Upper lobe of left lung (tissue), 4 donors: ENCODE measurements at regions not wholly inside any gene's neighbourhood (a gene's known extent, or its start where the extent isn't known, plus 50 kb on each side); places are given as distances from the start of the nearest gene placed in this dataset.

Experiments
- EP300 ChIP-seq, 4 donors: sonication (generic); formaldehyde crosslinking; IDR thresholded peaks; one replicate each; pipeline ENCODE4 v1.5.1; 2017; ENCODE audit warnings: antibody characterized with exemption in 4 of 4, control low read depth in 2 of 4
- POLR2AphosphoS5 ChIP-seq, 2 donors: sonication (generic); formaldehyde crosslinking; IDR thresholded peaks; one replicate each; pipeline ENCODE4 v1.5.1; 2017; ENCODE audit warnings: antibody characterized with exemption in 2 of 2
- TF ChIP-seq, protein P1 (sequence below), 6 experiments: fragments of 450-650 bp in 4 of 6; fragments of 200-600 bp in 2 of 6; sonication (generic) in 2 of 6; IDR thresholded peaks; one replicate each; pipeline ENCODE4 v1.5.1; 2016 to 2019; ENCODE audit warnings: antibody characterized with exemption in 6 of 6

DNA sequence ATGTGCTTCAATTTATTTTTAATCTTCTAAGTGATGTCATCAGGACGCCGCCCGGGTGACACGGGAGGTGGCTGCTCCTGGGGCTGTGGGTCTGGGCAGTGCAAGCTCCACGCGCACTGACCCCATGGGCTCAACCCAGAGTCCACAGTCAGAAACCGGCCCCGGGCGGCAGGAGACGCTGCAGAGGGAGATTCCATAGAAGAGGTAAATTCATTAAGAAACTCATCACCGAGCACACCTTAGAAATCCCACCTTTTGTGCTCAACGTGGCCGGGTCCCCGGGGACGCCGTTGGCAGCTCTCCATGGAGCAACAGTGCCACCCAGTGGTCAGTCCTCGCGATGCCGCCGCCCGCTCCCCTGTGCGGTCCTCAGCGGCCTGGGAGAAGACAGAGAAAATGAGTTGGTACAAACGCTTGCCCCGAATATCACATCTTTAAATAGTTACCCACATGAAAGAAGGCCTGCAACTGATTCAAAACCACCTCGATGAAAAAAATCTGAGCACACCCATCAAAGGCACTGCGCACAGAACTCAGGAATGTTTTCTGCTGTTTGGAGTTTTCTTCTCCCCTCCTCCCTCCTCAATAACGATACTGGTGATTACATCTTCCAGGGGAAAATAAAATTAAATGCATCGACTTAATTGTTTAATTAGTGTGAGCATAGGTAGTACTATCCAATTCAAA, 92.6 kb downstream of the CMPK2 start:
- TF ChIP-seq POLR2AphosphoS5 (IDR thresholded peaks at IDR 0.05) (no peak), EP300 (IDR thresholded peaks at IDR 0.05) (no peak)
- TF ChIP-seq, protein P1, sequence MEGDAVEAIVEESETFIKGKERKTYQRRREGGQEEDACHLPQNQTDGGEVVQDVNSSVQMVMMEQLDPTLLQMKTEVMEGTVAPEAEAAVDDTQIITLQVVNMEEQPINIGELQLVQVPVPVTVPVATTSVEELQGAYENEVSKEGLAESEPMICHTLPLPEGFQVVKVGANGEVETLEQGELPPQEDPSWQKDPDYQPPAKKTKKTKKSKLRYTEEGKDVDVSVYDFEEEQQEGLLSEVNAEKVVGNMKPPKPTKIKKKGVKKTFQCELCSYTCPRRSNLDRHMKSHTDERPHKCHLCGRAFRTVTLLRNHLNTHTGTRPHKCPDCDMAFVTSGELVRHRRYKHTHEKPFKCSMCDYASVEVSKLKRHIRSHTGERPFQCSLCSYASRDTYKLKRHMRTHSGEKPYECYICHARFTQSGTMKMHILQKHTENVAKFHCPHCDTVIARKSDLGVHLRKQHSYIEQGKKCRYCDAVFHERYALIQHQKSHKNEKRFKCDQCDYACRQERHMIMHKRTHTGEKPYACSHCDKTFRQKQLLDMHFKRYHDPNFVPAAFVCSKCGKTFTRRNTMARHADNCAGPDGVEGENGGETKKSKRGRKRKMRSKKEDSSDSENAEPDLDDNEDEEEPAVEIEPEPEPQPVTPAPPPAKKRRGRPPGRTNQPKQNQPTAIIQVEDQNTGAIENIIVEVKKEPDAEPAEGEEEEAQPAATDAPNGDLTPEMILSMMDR (IDR thresholded peaks at IDR 0.05): peak; percentile 78 to 92 (median 88)
